Thyroid gland (tissue), 4 donors: ENCODE measurements at regions not wholly inside any gene's neighbourhood (a gene's known extent, or its start where the extent isn't known, plus 50 kb on each side); places are given as distances from the start of the nearest gene placed in this dataset.

Experiments
- DNase-seq, 2 donors: peaks; one replicate each; pipeline ENCODE4 v3.0.0-alpha.2; 2019
- H3K27ac ChIP-seq, 3 donors: fragments of 200-600 bp; sonication (generic); 1 replicate in 2 of 3; 2 replicates in 1 of 3; pipeline ENCODE4 v1.5.1; 2016 to 2019; ENCODE audit warnings: mild to moderate bottlenecking in 1 of 3, moderate library complexity in 1 of 3
- H3K27me3 ChIP-seq: fragments of 200-600 bp; sonication (generic); one replicate; pipeline ENCODE4 v1.5.1; 2019
- H3K36me3 ChIP-seq, 2 donors: fragments of 200-600 bp; sonication (generic); one replicate each; pipeline ENCODE4 v1.5.1; 2016 to 2019
- H3K4me1 ChIP-seq, 2 donors: fragments of 200-600 bp; sonication (generic); one replicate each; pipeline ENCODE4 v1.5.1; 2017 to 2019
- H3K4me3 ChIP-seq, 3 donors: fragments of 200-600 bp; sonication (generic); replicated peaks in 1 of 3; 1 replicate in 2 of 3; 2 replicates in 1 of 3; pipeline ENCODE4 v1.5.1; 2016; ENCODE audit warnings: mild to moderate bottlenecking in 1 of 3
- H3K9me3 ChIP-seq: fragments of 200-600 bp; sonication (generic); one replicate; pipeline ENCODE4 v1.5.1; 2017
- POLR2A ChIP-seq, 2 donors: fragments of 450-650 bp; IDR thresholded peaks; one replicate each; pipeline ENCODE4 v1.6.1; 2017; ENCODE audit warnings: antibody characterized with exemption in 2 of 2, mild to moderate bottlenecking in 2 of 2, moderate library complexity in 1 of 2
- WGBS, 2 donors: methylation state at CpG; one replicate each; pipeline ENCODE4 v1.1.5; 2017; 5-methylcytosine and 5-hydroxymethylcytosine counted together
- intact Hi-C: fragments of 100-400 bp; cut with DNase I; formaldehyde crosslinking; loops from one replicate; pipeline ENCODE4 v1.15.1; 2023
- TF ChIP-seq, protein P1 (sequence below), 6 experiments: fragments of 200-600 bp in 3 of 6; fragments of 450-650 bp in 3 of 6; sonication (generic) in 3 of 6; IDR thresholded peaks; one replicate each; pipeline ENCODE4 v1.5.1; 2016 to 2019; ENCODE audit warnings: antibody characterized with exemption in 6 of 6, mild to moderate bottlenecking in 2 of 6, inconsistent platforms in 1 of 6, moderate library complexity in 1 of 6

DNA sequence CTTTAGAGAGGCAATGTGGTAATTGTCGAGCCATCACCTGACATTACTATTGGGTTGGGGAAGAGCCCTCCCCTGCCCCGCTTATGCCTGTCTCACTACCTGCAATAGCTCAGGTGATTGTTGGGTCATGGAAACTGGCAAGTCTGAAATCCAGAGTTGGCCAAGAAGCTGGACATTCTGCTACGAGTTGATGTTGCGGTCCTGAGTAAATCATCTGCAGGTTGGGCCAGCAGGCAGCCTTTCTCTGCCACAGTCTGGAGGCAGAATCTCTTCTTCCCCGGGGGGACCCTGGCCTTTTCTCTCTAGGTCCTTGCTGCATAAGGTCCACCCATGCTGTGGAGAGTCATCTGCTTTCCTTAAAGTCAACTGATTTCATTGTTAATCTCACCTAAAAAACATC, 142.4 kb downstream of the THBS2 start:
- H3K27me3 ChIP-seq: no peaks in the 10 kb centered on the region
- no peaks in the 10 kb centered on the region for H3K36me3 ChIP-seq
- intact Hi-C loops: no loop called here
- H3K4me1 ChIP-seq: no peaks in the 10 kb centered on the region
- no peak for DNase-seq
- 88 to 95% methylated on average over 5 of the region's 5 CpGs for WGBS, 2 donors
- H3K4me3 ChIP-seq: no peak overlapping the region
- H3K27ac ChIP-seq: no peak overlapping the region
- no peaks in the 10 kb centered on the region for H3K9me3 ChIP-seq
- TF ChIP-seq, protein P1, sequence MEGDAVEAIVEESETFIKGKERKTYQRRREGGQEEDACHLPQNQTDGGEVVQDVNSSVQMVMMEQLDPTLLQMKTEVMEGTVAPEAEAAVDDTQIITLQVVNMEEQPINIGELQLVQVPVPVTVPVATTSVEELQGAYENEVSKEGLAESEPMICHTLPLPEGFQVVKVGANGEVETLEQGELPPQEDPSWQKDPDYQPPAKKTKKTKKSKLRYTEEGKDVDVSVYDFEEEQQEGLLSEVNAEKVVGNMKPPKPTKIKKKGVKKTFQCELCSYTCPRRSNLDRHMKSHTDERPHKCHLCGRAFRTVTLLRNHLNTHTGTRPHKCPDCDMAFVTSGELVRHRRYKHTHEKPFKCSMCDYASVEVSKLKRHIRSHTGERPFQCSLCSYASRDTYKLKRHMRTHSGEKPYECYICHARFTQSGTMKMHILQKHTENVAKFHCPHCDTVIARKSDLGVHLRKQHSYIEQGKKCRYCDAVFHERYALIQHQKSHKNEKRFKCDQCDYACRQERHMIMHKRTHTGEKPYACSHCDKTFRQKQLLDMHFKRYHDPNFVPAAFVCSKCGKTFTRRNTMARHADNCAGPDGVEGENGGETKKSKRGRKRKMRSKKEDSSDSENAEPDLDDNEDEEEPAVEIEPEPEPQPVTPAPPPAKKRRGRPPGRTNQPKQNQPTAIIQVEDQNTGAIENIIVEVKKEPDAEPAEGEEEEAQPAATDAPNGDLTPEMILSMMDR (IDR thresholded peaks at IDR 0.05): no peak
- TF ChIP-seq POLR2A (IDR thresholded peaks at IDR 0.05): no peak

DNA sequence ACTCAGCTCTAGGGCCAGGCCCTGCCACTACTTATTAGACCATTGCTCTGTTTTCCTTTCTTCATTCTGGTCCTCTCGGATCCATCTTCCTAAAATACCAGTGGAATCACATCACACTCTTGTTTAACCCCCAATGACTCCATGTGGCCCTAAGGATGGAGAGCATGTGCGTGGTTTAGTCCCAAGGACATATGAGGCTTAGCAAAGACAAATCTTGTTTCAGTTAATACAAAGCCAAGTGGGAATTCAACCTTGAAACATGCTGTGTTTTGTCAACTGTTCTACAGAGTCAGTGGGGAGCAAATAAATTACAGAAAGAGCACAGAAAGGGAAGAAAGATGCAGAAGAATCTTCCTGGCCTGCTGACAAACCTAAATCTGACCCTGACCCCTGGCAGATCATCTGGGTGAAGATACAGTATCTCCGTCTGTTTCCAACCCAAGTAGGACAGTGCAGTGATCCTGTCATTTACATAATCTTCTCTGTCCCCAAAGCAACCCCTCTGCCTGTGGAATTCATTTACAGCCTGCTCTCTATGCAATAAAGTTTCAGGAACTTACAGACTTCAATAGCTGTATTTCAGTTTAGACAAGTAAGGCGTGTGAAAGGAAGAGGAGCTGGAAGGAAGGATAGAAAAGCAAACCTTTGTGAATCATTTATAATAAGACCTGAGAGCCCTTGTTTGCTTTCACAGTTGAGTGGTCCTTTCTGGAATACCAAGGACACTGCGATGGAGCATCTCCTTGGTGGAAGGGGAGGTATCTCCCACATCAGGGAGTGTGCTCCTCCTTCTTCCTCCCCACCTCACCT, 144.0 kb downstream of the THBS2 start:
- Histone ChIP-seq H3K36me3 (no peaks in the 10 kb centered on the region), H3K4me3 (no peak overlapping the region), H3K27me3 (no peaks in the 10 kb centered on the region), H3K27ac (no peak overlapping the region), H3K4me1 (no peaks in the 10 kb centered on the region), H3K9me3 (no peaks in the 10 kb centered on the region)
- no peak for DNase-seq
- intact Hi-C loops: no loop called here
- 77 to 78% methylated on average over 5 of the region's 5 CpGs for WGBS, 2 donors
- TF ChIP-seq, protein P1 (IDR thresholded peaks at IDR 0.05): no peak
- no peak for TF ChIP-seq POLR2A (IDR thresholded peaks at IDR 0.05)

DNA sequence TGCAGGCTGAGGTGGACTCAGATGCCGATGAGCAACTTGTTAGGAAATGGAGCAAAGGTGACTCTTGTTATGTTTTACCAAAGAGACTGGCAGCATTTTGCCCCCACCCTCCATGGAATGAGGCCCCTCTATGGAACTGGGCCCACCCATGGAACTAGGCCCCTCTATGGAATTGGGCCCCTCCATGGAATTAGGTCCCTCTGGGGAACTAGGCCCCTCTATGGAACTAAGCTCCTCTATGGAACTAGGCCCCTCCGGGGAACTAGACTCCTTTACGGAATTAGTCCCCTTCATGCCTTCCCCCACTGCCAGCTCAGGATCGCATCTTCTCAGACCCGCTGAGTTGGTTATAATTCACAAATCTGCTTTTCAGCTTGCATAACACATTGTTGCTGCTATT, 144.9 kb downstream of the THBS2 start:
- no peak for TF ChIP-seq POLR2A (IDR thresholded peaks at IDR 0.05)
- TF ChIP-seq, protein P1 (IDR thresholded peaks at IDR 0.05): no peak
- Histone ChIP-seq H3K4me3 (no peak overlapping the region), H3K4me1 (no peaks in the 10 kb centered on the region), H3K27me3 (no peaks in the 10 kb centered on the region), H3K27ac (no peak overlapping the region), H3K36me3 (no peaks in the 10 kb centered on the region), H3K9me3 (no peaks in the 10 kb centered on the region)
- no peak for DNase-seq
- intact Hi-C loops: no loop called here
- 97 to 100% methylated on average over 5 of the region's 5 CpGs for WGBS, 2 donors

DNA sequence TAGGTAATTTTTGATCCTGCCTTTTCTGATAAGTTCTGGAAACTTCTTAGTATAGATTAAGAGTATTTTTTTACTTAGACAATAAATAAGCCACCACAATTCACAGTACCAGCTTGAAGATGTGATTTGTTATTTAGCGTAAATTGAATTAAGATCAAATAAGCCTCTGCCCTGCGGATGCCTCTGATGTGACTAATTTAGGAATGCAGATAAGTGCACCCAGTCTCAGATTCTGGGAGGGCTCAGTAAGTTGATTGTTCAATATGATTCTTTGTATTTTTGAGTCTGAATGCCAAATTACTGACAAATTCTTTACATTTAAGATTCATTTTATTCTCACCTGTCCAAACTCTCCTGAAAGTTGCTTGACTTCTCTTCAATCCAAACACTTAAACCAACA, 147.5 kb downstream of the THBS2 start:
- no peak overlapping the region for H3K4me3 ChIP-seq
- no peak for TF ChIP-seq POLR2A (IDR thresholded peaks at IDR 0.05)
- TF ChIP-seq, protein P1 (IDR thresholded peaks at IDR 0.05): no peak
- DNase-seq: no peak
- H3K9me3 ChIP-seq: no peaks in the 10 kb centered on the region
- WGBS, 2 donors: 90 to 92% methylated on average over 2 of the region's 2 CpGs
- H3K4me1 ChIP-seq: no peaks in the 10 kb centered on the region
- no peaks in the 10 kb centered on the region for H3K27me3 ChIP-seq
- intact Hi-C loops: no loop called here
- H3K36me3 ChIP-seq: no peaks in the 10 kb centered on the region
- no peak overlapping the region for H3K27ac ChIP-seq

DNA sequence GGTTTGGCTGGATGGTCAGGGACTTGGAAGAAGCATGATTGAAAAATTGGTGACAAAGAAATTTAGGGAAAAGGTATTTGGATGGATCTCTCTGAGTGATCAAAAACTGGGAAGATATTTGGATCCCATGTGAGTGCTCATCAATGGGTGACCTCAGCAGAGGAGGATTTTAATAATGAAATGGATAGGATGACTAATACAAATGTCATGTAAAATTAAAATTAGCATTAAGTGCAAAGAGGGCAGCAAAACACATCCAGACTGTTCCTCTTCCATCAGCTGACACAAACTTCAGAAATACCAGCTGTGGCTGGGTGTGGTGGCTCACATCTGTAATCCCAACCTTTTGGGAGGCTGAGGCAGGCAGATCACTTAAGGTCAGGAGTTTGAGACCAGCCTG, 151.7 kb downstream of the THBS2 start:
- Histone ChIP-seq H3K4me3 (no peak overlapping the region), H3K27ac (no peak overlapping the region), H3K4me1 (no peaks in the 10 kb centered on the region), H3K9me3 (no peaks in the 10 kb centered on the region), H3K36me3 (no peaks in the 10 kb centered on the region), H3K27me3 (no peaks in the 10 kb centered on the region)
- no peak for TF ChIP-seq POLR2A (IDR thresholded peaks at IDR 0.05)
- TF ChIP-seq, protein P1 (IDR thresholded peaks at IDR 0.05): no peak
- intact Hi-C loops: no loop called here
- DNase-seq: no peak
